Vagina (tissue), 2 donors: ENCODE measurements at regions not wholly inside any gene's neighbourhood (a gene's known extent, or its start where the extent isn't known, plus 50 kb on each side); places are given as distances from the start of the nearest gene placed in this dataset.
"Not testable (repeated sequence)": the region's sequence is repeated elsewhere in the genome, so short reads cannot be mapped to it uniquely, and the experiment has no call there.

Experiments used
- CTCF ChIP-seq, 3 experiments: fragments of 450-650 bp in 2 of 3; fragments of 200-600 bp in 1 of 3; sonication (generic) in 1 of 3; IDR thresholded peaks; one replicate each; pipeline ENCODE4 v1.5.1; 2017 to 2019; ENCODE audit warnings: antibody characterized with exemption in 3 of 3, mild to moderate bottlenecking in 2 of 3, moderate library complexity in 2 of 3
- POLR2A ChIP-seq, 2 donors: fragments of 450-650 bp; IDR thresholded peaks; one replicate each; pipeline ENCODE4 v1.6.1; 2017; ENCODE audit warnings: antibody characterized with exemption in 2 of 2, mild to moderate bottlenecking in 2 of 2, moderate library complexity in 2 of 2

GRCh38 chr4:27126895-27127294 is 266.3 kb downstream of the STIM2 start:
- TF ChIP-seq CTCF, POLR2A (IDR thresholded peaks at IDR 0.05): not testable (repeated sequence)
